ENCODE measurements at regions not wholly inside any gene's neighbourhood (a gene's known extent, or its start where the extent isn't known, plus 50 kb on each side); places are given as distances from the start of the nearest gene placed in this dataset.
"Not testable (repeated sequence)": the region's sequence is repeated elsewhere in the genome, so short reads cannot be mapped to it uniquely, and the experiment has no call there.

DNA sequence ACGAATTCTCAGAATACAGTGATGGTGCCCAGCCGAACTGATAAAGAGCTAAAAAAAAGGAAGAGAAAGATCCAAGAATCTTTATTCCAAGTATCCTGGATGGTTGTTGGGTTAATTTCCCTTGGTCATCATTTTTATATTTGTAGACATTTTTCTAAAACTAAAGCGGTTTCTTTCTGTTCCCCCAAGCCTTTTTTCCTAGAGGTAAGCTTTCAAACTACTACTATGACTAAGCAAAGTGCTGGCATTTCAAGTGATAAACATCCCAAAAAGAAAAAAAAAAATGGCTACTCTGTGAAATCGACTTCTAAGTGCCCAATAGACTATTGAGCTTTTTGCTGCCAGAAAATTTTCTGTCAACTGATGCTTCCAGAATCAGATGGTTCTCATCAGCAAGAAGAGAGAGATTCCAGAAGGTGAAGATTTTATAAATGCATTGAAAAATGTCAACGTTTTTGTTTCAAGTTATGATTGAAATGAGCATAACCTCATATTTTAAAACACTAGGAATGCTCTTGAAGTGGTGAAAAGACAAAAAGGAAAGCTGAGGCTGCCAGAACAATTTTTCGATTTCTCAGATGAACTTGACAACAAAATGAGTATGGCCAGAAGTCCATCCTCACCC, 96.1 kb upstream of the ZC3H11B start:
- Histone ChIP-seq H3K4me3 (no peak overlapping the region), H3K9ac (ENCODE audit: low read depth in 2 of 2, low read length in 2 of 2) (no peak overlapping the region), H3K9me3 (no peaks in the 10 kb centered on the region), H3K27ac (no peak overlapping the region), H3K4me1 (no peaks in the 10 kb centered on the region), H3K27me3 (no peaks in the 10 kb centered on the region), H3K36me3 (no peaks in the 10 kb centered on the region)
- no peak for DNase-seq
- TF ChIP-seq, protein P1, sequence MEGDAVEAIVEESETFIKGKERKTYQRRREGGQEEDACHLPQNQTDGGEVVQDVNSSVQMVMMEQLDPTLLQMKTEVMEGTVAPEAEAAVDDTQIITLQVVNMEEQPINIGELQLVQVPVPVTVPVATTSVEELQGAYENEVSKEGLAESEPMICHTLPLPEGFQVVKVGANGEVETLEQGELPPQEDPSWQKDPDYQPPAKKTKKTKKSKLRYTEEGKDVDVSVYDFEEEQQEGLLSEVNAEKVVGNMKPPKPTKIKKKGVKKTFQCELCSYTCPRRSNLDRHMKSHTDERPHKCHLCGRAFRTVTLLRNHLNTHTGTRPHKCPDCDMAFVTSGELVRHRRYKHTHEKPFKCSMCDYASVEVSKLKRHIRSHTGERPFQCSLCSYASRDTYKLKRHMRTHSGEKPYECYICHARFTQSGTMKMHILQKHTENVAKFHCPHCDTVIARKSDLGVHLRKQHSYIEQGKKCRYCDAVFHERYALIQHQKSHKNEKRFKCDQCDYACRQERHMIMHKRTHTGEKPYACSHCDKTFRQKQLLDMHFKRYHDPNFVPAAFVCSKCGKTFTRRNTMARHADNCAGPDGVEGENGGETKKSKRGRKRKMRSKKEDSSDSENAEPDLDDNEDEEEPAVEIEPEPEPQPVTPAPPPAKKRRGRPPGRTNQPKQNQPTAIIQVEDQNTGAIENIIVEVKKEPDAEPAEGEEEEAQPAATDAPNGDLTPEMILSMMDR (IDR thresholded peaks at IDR 0.05), result no peak
- intact Hi-C loops (cut with DNase I), result no loop called here

DNA sequence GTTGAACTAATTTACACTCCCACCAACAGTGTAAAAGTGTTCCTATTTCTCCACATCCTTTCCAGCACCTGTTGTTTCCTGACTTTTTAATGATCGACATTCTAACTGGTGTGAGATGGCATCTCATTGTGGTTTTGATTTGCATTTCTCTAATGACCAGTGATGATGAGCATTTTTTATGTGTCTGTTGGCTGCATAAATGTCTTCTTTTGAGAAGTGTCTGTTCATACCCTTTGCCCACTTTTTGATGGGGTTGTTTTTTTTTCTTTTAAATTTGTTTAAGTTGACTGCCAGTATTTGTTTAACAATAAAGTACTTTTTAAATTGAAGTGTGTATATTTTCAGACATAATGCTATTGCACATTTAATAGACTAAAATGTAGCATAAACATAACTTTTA, 95.0 kb upstream of the ZC3H11B start:
- H3K4me3 ChIP-seq; H3K9me3 ChIP-seq; H3K27me3 ChIP-seq; H3K36me3 ChIP-seq; H3K27ac ChIP-seq; intact Hi-C loops (cut with DNase I); DNase-seq; H3K4me1 ChIP-seq; H3K9ac ChIP-seq (ENCODE audit: low read depth in 2 of 2, low read length in 2 of 2): not testable (repeated sequence)

GRCh38 chr1:219704331-219704730, 91.4 kb upstream of the ZC3H11B start:
- H3K4me1 ChIP-seq; H3K27ac ChIP-seq; intact Hi-C loops (cut with DNase I); H3K9me3 ChIP-seq; H3K36me3 ChIP-seq; H3K27me3 ChIP-seq; H3K4me3 ChIP-seq; DNase-seq; H3K9ac ChIP-seq (ENCODE audit: low read depth in 2 of 2, low read length in 2 of 2): not testable (repeated sequence)

DNA sequence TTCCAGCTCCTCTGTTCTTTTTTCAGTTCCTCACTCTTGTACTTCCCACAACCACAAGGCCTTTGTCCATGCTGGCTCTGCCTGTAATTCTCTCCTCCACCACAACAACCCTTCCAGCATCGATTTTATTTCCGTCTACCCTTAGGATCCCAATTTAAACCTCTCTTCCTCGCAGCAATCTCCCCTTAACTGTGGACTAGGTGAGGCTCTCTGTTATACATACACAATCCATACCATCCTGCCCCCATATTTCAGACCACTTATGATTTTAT, 90.4 kb upstream of the ZC3H11B start:
- Histone ChIP-seq H3K9ac (ENCODE audit: low read depth in 2 of 2, low read length in 2 of 2) (no peak overlapping the region), H3K4me3 (no peak overlapping the region), H3K4me1 (no peaks in the 10 kb centered on the region), H3K27ac (no peak overlapping the region), H3K36me3 (no peaks in the 10 kb centered on the region), H3K27me3 (no peaks in the 10 kb centered on the region), H3K9me3 (no peaks in the 10 kb centered on the region)
- TF ChIP-seq, protein P1 (IDR thresholded peaks at IDR 0.05), result no peak
- DNase-seq, result no peak
- intact Hi-C loops (cut with DNase I), result no loop called here

DNA sequence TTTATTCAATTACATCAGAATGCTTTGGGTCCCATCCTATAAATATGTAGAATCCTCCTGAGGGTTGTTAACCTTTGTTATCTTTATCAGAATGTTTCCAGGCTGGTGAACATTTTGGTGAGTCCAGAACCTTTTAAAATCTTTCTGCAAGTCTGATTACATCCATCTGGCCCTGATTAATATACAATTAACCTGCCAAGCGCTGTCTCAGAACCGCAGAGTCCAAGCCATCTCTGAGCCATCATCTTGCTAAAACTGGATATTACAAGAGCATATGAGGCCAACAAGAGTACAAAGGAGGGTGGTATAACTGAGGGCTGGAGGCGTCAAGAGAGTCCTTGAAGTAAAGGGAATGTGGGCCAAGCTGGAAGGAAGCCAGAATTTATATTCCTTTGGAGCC, 88.6 kb upstream of the ZC3H11B start:
- Histone ChIP-seq H3K4me3 (no peak overlapping the region), H3K9me3 (no peaks in the 10 kb centered on the region), H3K36me3 (no peaks in the 10 kb centered on the region), H3K4me1 (no peaks in the 10 kb centered on the region), H3K27ac (no peak overlapping the region), H3K27me3 (no peaks in the 10 kb centered on the region), H3K9ac (ENCODE audit: low read depth in 2 of 2, low read length in 2 of 2) (no peak overlapping the region)
- no peak for DNase-seq
- TF ChIP-seq, protein P1 (IDR thresholded peaks at IDR 0.05), result no peak
- intact Hi-C loops (cut with DNase I), result no loop called here

DNA sequence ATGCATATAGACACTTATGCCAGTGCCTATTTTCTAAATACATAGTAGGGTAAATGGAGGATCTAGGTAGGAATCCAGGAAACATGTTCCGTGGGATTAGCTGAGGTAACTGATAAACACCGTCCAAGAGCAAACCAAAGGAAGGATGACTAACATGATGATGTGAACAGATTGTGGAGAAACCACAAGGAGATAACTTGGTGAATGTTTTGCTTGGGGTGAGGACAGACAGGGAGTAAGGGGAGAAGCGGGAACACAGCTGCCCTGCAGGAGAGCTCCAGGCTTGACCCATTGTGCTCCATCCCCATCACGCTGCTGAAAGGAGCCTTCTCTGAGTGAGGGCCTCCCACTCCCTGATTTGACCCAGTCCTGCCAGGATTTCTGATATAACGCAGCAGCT, 87.0 kb upstream of the ZC3H11B start:
- TF ChIP-seq, protein P1 (IDR thresholded peaks at IDR 0.05), result no peak
- Histone ChIP-seq H3K4me1 (no peaks in the 10 kb centered on the region), H3K9me3 (no peaks in the 10 kb centered on the region), H3K36me3 (no peaks in the 10 kb centered on the region), H3K27me3 (no peaks in the 10 kb centered on the region), H3K4me3 (no peak overlapping the region), H3K27ac (no peak overlapping the region), H3K9ac (ENCODE audit: low read depth in 2 of 2, low read length in 2 of 2) (no peak overlapping the region)
- DNase-seq, result no peak
- intact Hi-C loops (cut with DNase I), result no loop called here

DNA sequence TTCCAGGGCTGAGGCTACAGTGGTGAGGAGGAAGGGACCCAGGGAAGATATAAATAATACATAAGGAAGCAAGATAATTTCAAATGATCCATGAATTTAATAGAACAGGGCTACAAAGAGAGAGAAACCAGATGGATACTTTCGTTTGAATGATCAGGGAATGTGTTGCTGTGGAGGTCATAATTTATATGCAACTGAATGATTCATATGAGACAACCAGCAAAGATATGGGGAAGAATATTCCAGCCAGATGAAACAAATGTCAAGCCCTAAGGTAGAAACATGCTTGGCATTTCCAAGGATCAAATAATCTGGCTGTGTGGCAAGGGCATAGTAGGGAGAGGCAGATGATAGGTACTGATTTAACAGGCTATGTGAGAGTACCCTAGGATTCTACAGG, 84.8 kb upstream of the ZC3H11B start:
- TF ChIP-seq, protein P1 (IDR thresholded peaks at IDR 0.05), result no peak
- intact Hi-C loops (cut with DNase I), result no loop called here
- Histone ChIP-seq H3K4me1 (no peaks in the 10 kb centered on the region), H3K9me3 (no peaks in the 10 kb centered on the region), H3K36me3 (no peaks in the 10 kb centered on the region), H3K27ac (no peak overlapping the region), H3K4me3 (no peak overlapping the region), H3K9ac (ENCODE audit: low read depth in 2 of 2, low read length in 2 of 2) (no peak overlapping the region), H3K27me3 (no peaks in the 10 kb centered on the region)
- DNase-seq, result no peak

Data from colonic mucosa (tissue), 4 donors.